Astrocyte (in vitro differentiated cells and primary cell): ENCODE measurements at regions not wholly inside any gene's neighbourhood (a gene's known extent, or its start where the extent isn't known, plus 50 kb on each side); places are given as distances from the start of the nearest gene placed in this dataset.

ENCODE experiments used
- DNase-seq: peaks from one replicate; pipeline ENCODE4 v3.0.0-alpha.2; 2010; ENCODE audit warnings: low read depth
- FAIRE-seq: peaks from 2 replicates; lab custom pipeline; 2011; peaks lifted over from hg19 to GRCh38; lab: Jason Lieb, UNC
- H2AFZ ChIP-seq: 2 replicates; pipeline ENCODE4 v1.6.0; 2012; ENCODE audit warnings: low read depth, low read length, inconsistent platforms
- H3K27ac ChIP-seq: 2 replicates; pipeline ENCODE4 v1.5.1; 2011; ENCODE audit warnings: low read depth, low read length, inconsistent platforms
- H3K27me3 ChIP-seq: 2 replicates; pipeline ENCODE4 v1.6.0; 2011; ENCODE audit warnings: low read length, inconsistent platforms; ENCODE audit not compliant: insufficient read depth
- H3K36me3 ChIP-seq: 2 replicates; pipeline ENCODE4 v1.5.1; 2011; ENCODE audit warnings: low read length, inconsistent platforms; ENCODE audit not compliant: insufficient read depth
- H3K4me1 ChIP-seq: 2 replicates; pipeline ENCODE4 v1.5.1; 2011; ENCODE audit warnings: low read length, inconsistent platforms; ENCODE audit not compliant: insufficient read depth
- H3K4me2 ChIP-seq: 2 replicates; pipeline ENCODE4 v1.6.0; 2012; ENCODE audit warnings: low read length, inconsistent platforms
- H3K4me3 ChIP-seq: 2 replicates; pipeline ENCODE4 v1.5.1; 2011; ENCODE audit warnings: low read depth, mild to moderate bottlenecking, low read length, inconsistent platforms; ENCODE audit not compliant: insufficient read depth
- H3K79me2 ChIP-seq: 2 replicates; pipeline ENCODE4 v1.6.0; 2012; ENCODE audit warnings: mild to moderate bottlenecking, low read length, inconsistent platforms; ENCODE audit not compliant: insufficient read depth
- H3K9ac ChIP-seq: 2 replicates; pipeline ENCODE4 v1.6.0; 2012; ENCODE audit warnings: mild to moderate bottlenecking, low read length, inconsistent platforms
- H3K9me3 ChIP-seq: 2 replicates; pipeline ENCODE4 v1.5.1; 2012; ENCODE audit warnings: low read depth, mild to moderate bottlenecking, low read length, inconsistent platforms; ENCODE audit not compliant: insufficient read depth
- H4K20me1 ChIP-seq: 2 replicates; pipeline ENCODE4 v1.6.0; 2012; ENCODE audit warnings: low read length, inconsistent platforms; ENCODE audit not compliant: insufficient read depth
- H3K27ac Mint-ChIP-seq: one replicate; pipeline ENCODE4 v1.8.0; 2021; ENCODE audit warnings: mild to moderate bottlenecking, mixed read lengths; ENCODE audit not compliant: unreplicated experiment
- H3K27me3 Mint-ChIP-seq: one replicate; pipeline ENCODE4 v1.8.0; 2021; ENCODE audit warnings: low read depth, mixed read lengths; ENCODE audit not compliant: unreplicated experiment
- H3K36me3 Mint-ChIP-seq: one replicate; pipeline ENCODE4 v1.8.0; 2021; ENCODE audit warnings: low read depth, mixed read lengths; ENCODE audit not compliant: unreplicated experiment
- H3K4me1 Mint-ChIP-seq: one replicate; pipeline ENCODE4 v1.8.0; 2021; ENCODE audit warnings: low read depth, mixed read lengths; ENCODE audit not compliant: unreplicated experiment
- H3K4me3 Mint-ChIP-seq: one replicate; pipeline ENCODE4 v1.8.0; 2021; ENCODE audit warnings: mild to moderate bottlenecking, moderate library complexity, mixed read lengths; ENCODE audit not compliant: unreplicated experiment
- H3K9me3 Mint-ChIP-seq: one replicate; pipeline ENCODE4 v1.8.0; 2021; ENCODE audit warnings: mild to moderate bottlenecking, mixed read lengths; ENCODE audit not compliant: unreplicated experiment
- CTCF ChIP-seq: IDR thresholded peaks from 2 replicates; pipeline ENCODE4 v1.5.1; 2011; ENCODE audit warnings: low read depth, mild to moderate bottlenecking, inconsistent platforms, low read length, moderate library complexity; ENCODE audit not compliant: insufficient read depth
- EZH2 ChIP-seq: IDR thresholded peaks from 2 replicates; pipeline ENCODE4 v1.6.1; 2012; ENCODE audit warnings: mild to moderate bottlenecking, low read length, inconsistent platforms; ENCODE audit not compliant: insufficient read depth

GRCh38 chr22:48718818-48719500 lies 1108.7 kb downstream of the BRD1 start:
- Histone ChIP-seq H3K4me3 (no peak overlapping the region), H3K9me3 (peaks cover 3% of the 10 kb centered on the region), H3K79me2 (no peaks in the 10 kb centered on the region), H3K27ac (no peak overlapping the region), H3K36me3 (no peaks in the 10 kb centered on the region), H3K4me1 (no peaks in the 10 kb centered on the region), H3K27me3 (no peaks in the 10 kb centered on the region), H4K20me1 (no peaks in the 10 kb centered on the region), H3K9ac (no peak overlapping the region), H3K4me2 (no peak overlapping the region), H2AFZ (no peak overlapping the region)
- Mint-ChIP-seq H3K36me3 (peaks cover 15% of the 10 kb centered on the region), H3K27me3 (peaks cover 17% of the 10 kb centered on the region), H3K4me3 (no peak overlapping the region), H3K27ac (peak overlapping the region; percentile 47), H3K4me1 (peaks cover 15% of the 10 kb centered on the region), H3K9me3 (peaks cover 10% of the 10 kb centered on the region)
- no peak for FAIRE-seq
- TF ChIP-seq CTCF (no peak), EZH2 (no peak)
- no peak for DNase-seq

GRCh38 chr22:48717883-48718817 lies 1109.5 kb downstream of the BRD1 start:
- H3K36me3 ChIP-seq = no peaks in the 10 kb centered on the region
- H3K9me3 ChIP-seq = no peaks in the 10 kb centered on the region
- H3K9me3 Mint-ChIP-seq = peaks cover 10% of the 10 kb centered on the region
- H3K4me1 Mint-ChIP-seq = peaks cover 15% of the 10 kb centered on the region
- no peaks in the 10 kb centered on the region for H3K27me3 ChIP-seq
- H3K4me3 ChIP-seq = no peak overlapping the region
- H3K9ac ChIP-seq = no peak overlapping the region
- H3K4me2 ChIP-seq = no peak overlapping the region
- TF ChIP-seq CTCF (no peak), EZH2 (no peak)
- H3K27ac ChIP-seq = no peak overlapping the region
- H3K27me3 Mint-ChIP-seq = peaks cover 9% of the 10 kb centered on the region
- H3K36me3 Mint-ChIP-seq = peaks cover 15% of the 10 kb centered on the region
- H3K4me3 Mint-ChIP-seq = no peak overlapping the region
- no peaks in the 10 kb centered on the region for H3K4me1 ChIP-seq
- DNase-seq (no peak), FAIRE-seq (no peak)
- no peaks in the 10 kb centered on the region for H4K20me1 ChIP-seq
- no peaks in the 10 kb centered on the region for H3K79me2 ChIP-seq
- peak overlapping the region; percentile 47 for H3K27ac Mint-ChIP-seq
- no peak overlapping the region for H2AFZ ChIP-seq
